ENCODE measurements at regions not wholly inside any gene's neighbourhood (a gene's known extent, or its start where the extent isn't known, plus 50 kb on each side); places are given as distances from the start of the nearest gene placed in this dataset.
"Not testable (repeated sequence)": the region's sequence is repeated elsewhere in the genome, so short reads cannot be mapped to it uniquely, and the experiment has no call there.

DNA sequence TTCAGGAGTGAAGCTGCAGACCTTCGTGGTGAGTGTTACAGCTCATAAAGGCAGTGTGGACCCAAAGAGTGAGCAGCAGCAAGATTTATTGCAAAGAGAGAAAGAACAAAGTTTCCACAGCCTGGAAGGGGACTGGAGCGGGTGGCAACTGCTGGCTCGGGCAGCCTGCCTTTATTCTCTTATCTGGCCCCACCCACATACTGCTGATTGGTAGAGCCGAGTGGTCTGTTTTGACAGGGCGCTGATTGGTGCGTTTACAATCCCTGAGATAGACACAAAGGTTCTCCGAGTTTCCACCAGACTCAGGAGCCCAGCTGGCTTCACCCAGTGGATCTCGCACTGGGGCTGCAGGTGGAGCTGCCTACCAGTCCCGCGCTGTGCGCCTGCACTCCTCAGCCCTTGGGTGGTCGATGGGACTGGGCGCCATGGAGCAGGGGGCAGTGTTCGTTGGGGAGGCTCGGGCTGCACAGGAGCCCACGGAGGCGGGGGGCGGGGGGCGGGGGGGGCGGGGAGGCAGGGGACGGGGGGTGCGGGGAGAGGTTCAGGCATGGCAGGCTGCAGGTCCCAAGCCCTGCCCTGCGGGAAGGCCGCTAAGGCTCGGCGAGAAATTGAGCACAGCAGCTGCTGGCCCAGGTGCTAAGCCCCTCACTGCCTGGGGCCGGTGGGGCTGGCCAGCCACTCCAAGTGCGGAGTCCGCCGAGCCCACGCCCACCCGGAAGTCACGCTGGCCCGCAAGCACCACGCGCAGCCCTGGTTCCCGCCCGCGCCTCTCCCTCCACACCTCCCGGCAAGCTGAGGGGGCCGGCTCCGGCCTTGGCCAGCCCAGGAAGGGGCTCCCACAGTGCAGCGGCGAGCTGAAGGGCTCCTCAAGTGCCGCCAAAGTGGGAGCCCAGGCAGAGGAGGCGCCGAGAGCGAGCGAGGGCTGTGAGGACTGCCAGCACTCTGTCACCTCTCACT, 59.9 kb upstream of the EN2 start:
- H3K27ac ChIP-seq (ENCODE audit: control insufficient read depth, insufficient read depth); H2AFZ ChIP-seq (ENCODE audit: control insufficient read depth, low read depth, low read length); H3K4me3 ChIP-seq; H3K4me1 ChIP-seq (ENCODE audit: control insufficient read depth, insufficient read depth, low read length); H3K27me3 ChIP-seq (replicated peaks in 1 of 2; ENCODE audit: control insufficient read depth in 2 of 2, insufficient read depth in 2 of 2, low read length in 1 of 2); POLR2A ChIA-PET; BruUV-seq (replicated peaks); H4K20me1 ChIP-seq (ENCODE audit: control insufficient read depth, insufficient read depth); RAD21 ChIA-PET (ENCODE audit: unreplicated experiment); H3K4me2 ChIP-seq (ENCODE audit: control insufficient read depth, insufficient read depth); H3K79me2 ChIP-seq (ENCODE audit: control insufficient read depth, insufficient read depth, low read length); H3K36me3 ChIP-seq (ENCODE audit: control insufficient read depth in 2 of 2, insufficient read depth in 2 of 2, low read length in 1 of 2); SMC1A ChIA-PET (ENCODE audit: uncharacterized antibody, unreplicated experiment); H3K9ac ChIP-seq (ENCODE audit: control insufficient read depth, insufficient read depth, low read length); H3K9me3 ChIP-seq (replicated peaks; ENCODE audit: control insufficient read depth, insufficient read depth, low read length); DNase-seq (ENCODE audit: low read depth, low spot score); FAIRE-seq; ATAC-seq; intact Hi-C loops (cut with micrococcal nuclease; ENCODE audit: unreplicated experiment); CTCF ChIA-PET: not testable (repeated sequence)
- in situ Hi-C loops (cut with MboI): loop anchor here (25.0 kb wide), 1 partner anchor 364 kb away; no protein-coding TSS in a partner anchor
- WGBS (ENCODE audit: insufficient coverage, insufficient replicate concordance, low lambda C conversion rate, missing lambda C conversion rate): 82% methylated on average over 20 of the region's 49 CpGs

DNA sequence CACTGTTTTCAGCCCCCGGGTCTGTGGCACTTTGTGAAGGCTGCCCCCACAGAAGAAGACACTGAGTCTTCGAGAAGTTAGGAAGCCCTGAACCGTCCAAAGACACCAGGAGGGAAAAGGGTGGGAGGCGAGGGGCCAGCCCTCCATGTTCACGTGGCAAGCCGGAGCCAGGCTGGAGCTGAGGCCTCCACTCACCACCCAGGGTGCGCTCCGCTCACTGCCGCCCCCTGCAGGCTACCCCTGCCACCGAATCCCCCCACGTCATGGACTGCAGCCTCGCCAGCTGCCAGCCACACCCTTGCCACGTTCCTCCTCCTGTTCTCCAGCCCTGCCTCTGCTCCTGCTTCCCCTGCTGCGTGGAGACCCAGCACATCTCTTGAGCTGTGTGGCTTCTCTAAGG, 59.0 kb upstream of the EN2 start:
- Histone ChIP-seq H3K9me3 (replicated peaks; ENCODE audit: control insufficient read depth, insufficient read depth, low read length) (no peaks in the 10 kb centered on the region), H3K27me3 (replicated peaks in 1 of 2; ENCODE audit: control insufficient read depth in 2 of 2, insufficient read depth in 2 of 2, low read length in 1 of 2) (peaks cover 0 to 1% of the 10 kb centered on the region in 2 experiments; a peak in 2 of 4 replicates), H3K4me1 (ENCODE audit: control insufficient read depth, insufficient read depth, low read length) (no peaks in the 10 kb centered on the region), H2AFZ (ENCODE audit: control insufficient read depth, low read depth, low read length) (no peak overlapping the region), H4K20me1 (ENCODE audit: control insufficient read depth, insufficient read depth) (no peaks in the 10 kb centered on the region), H3K36me3 (ENCODE audit: control insufficient read depth in 2 of 2, insufficient read depth in 2 of 2, low read length in 1 of 2) (no peaks in the 10 kb centered on the region), H3K9ac (ENCODE audit: control insufficient read depth, insufficient read depth, low read length) (no peak overlapping the region), H3K4me2 (ENCODE audit: control insufficient read depth, insufficient read depth) (no peak overlapping the region), H3K4me3 (no peak overlapping the region), H3K27ac (ENCODE audit: control insufficient read depth, insufficient read depth) (no peak overlapping the region), H3K79me2 (ENCODE audit: control insufficient read depth, insufficient read depth, low read length) (no peaks in the 10 kb centered on the region)
- in situ Hi-C loops (cut with MboI): loop anchor here (25.0 kb wide), 1 partner anchor 363 kb away; no protein-coding TSS in a partner anchor
- SMC1A ChIA-PET (ENCODE audit: uncharacterized antibody, unreplicated experiment): no interaction called here
- POLR2A ChIA-PET: no interaction called here
- ATAC-seq: peak; percentile 52; the same call in 1 of the 3 replicates
- WGBS (ENCODE audit: insufficient coverage, insufficient replicate concordance, low lambda C conversion rate, missing lambda C conversion rate): 25% methylated on average over 14 of the region's 14 CpGs
- FAIRE-seq: no peak
- RAD21 ChIA-PET (ENCODE audit: unreplicated experiment): no interaction called here
- intact Hi-C loops (cut with micrococcal nuclease; ENCODE audit: unreplicated experiment): no loop called here
- TF ChIP-seq, protein P1, sequence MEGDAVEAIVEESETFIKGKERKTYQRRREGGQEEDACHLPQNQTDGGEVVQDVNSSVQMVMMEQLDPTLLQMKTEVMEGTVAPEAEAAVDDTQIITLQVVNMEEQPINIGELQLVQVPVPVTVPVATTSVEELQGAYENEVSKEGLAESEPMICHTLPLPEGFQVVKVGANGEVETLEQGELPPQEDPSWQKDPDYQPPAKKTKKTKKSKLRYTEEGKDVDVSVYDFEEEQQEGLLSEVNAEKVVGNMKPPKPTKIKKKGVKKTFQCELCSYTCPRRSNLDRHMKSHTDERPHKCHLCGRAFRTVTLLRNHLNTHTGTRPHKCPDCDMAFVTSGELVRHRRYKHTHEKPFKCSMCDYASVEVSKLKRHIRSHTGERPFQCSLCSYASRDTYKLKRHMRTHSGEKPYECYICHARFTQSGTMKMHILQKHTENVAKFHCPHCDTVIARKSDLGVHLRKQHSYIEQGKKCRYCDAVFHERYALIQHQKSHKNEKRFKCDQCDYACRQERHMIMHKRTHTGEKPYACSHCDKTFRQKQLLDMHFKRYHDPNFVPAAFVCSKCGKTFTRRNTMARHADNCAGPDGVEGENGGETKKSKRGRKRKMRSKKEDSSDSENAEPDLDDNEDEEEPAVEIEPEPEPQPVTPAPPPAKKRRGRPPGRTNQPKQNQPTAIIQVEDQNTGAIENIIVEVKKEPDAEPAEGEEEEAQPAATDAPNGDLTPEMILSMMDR (IDR thresholded peaks at IDR 0.05 in 2 of 3, conservative IDR thresholded peaks at IDR 0.05 in 1 of 3; ENCODE audit: control insufficient read depth in 2 of 3, extremely low read depth in 1 of 3, insufficient read depth in 1 of 3, low read depth in 3 of 3, low read length in 3 of 3): peak; percentile 6 to 30 (median 25); a peak in 2 of 6 replicates
- no peak for TF ChIP-seq TCF12 (IDR thresholded peaks at IDR 0.05; ENCODE audit: low read depth, low read length)
- no peak for TF ChIP-seq SIN3A (IDR thresholded peaks at IDR 0.05; ENCODE audit: low read depth, low read length)
- TF ChIP-seq, protein P2, sequence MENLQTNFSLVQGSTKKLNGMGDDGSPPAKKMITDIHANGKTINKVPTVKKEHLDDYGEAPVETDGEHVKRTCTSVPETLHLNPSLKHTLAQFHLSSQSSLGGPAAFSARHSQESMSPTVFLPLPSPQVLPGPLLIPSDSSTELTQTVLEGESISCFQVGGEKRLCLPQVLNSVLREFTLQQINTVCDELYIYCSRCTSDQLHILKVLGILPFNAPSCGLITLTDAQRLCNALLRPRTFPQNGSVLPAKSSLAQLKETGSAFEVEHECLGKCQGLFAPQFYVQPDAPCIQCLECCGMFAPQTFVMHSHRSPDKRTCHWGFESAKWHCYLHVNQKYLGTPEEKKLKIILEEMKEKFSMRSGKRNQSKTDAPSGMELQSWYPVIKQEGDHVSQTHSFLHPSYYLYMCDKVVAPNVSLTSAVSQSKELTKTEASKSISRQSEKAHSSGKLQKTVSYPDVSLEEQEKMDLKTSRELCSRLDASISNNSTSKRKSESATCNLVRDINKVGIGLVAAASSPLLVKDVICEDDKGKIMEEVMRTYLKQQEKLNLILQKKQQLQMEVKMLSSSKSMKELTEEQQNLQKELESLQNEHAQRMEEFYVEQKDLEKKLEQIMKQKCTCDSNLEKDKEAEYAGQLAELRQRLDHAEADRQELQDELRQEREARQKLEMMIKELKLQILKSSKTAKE (IDR thresholded peaks at IDR 0.05; ENCODE audit: low read depth, poor library complexity, severe bottlenecking): no peak
- no peak for DNase-seq (ENCODE audit: low read depth, low spot score)
- BruUV-seq (replicated peaks): no TSS peak
- CTCF ChIA-PET: interaction anchor here (0.6 kb wide), 1 partner anchor 113 kb away, joined by 3 read pairs; no protein-coding TSS in a partner anchor
